ENCODE measurements at regions not wholly inside any gene's neighbourhood (a gene's known extent, or its start where the extent isn't known, plus 50 kb on each side); places are given as distances from the start of the nearest gene placed in this dataset.

GRCh38 chr15:47548986-47549385 is 168.3 kb upstream of the SEMA6D start:
- Histone ChIP-seq H3K79me2 (ENCODE audit: insufficient read depth, low read length) (no peaks in the 10 kb centered on the region), H3K4me3 (replicated peaks in 1 of 3; ENCODE audit: insufficient read depth in 1 of 3, low read depth in 2 of 3, low read length in 3 of 3) (no peak overlapping the region), H3K9me3 (ENCODE audit: low read length) (peaks cover 73% of the 10 kb centered on the region), H4K20me1 (ENCODE audit: insufficient read depth, low read length) (no peaks in the 10 kb centered on the region), H3K9ac (ENCODE audit: insufficient read depth, low read depth, low read length) (no peak overlapping the region), H2AFZ (ENCODE audit: low read length) (no peak overlapping the region), H3K27me3 (ENCODE audit: control insufficient read depth in 1 of 2, insufficient read depth in 2 of 2, low read length in 2 of 2) (no peaks in the 10 kb centered on the region), H3K4me2 (ENCODE audit: low read depth, low read length) (no peak overlapping the region), H3K36me3 (replicated peaks in 1 of 2; ENCODE audit: control insufficient read depth in 1 of 2, insufficient read depth in 2 of 2, low read length in 2 of 2) (no peaks in the 10 kb centered on the region), H3K27ac (ENCODE audit: extremely low read length, insufficient read depth, low read length) (no peak overlapping the region), H3K4me1 (ENCODE audit: insufficient read depth, low read length) (no peaks in the 10 kb centered on the region)
- no peak for ATAC-seq
- DNase-seq (ENCODE audit: low spot score): no peak
- FAIRE-seq: no peak
- WGBS (ENCODE audit: low lambda C conversion rate): 4% methylated on average over 3 of the region's 3 CpGs
- intact Hi-C loops (cut with micrococcal nuclease; ENCODE audit: unreplicated experiment): no loop called here
- POLR2A ChIA-PET: no interaction called here
- in situ Hi-C loops (cut with HindIII; ENCODE audit: extremely low pct_ligation_motif_present, low pct_unique_long_range_greater_than_20kb): no loop called here
- BruUV-seq (replicated peaks): no TSS peak
- CTCF ChIA-PET (ENCODE audit: low intra/inter-chr PET ratio, low total read pairs): no interaction called here
- TF ChIP-seq ZNF264 (CRISPR knock-in tag; IDR thresholded peaks at IDR 0.05) (no peak), NR2F2 (IDR thresholded peaks at IDR 0.05; ENCODE audit: borderline replicate concordance, low read depth) (no peak)

GRCh38 chr15:47551079-47551478 is 166.2 kb upstream of the SEMA6D start:
- in situ Hi-C loops (cut with HindIII; ENCODE audit: extremely low pct_ligation_motif_present, low pct_unique_long_range_greater_than_20kb) (no loop called here), intact Hi-C loops (cut with micrococcal nuclease; ENCODE audit: unreplicated experiment) (no loop called here)
- WGBS (ENCODE audit: low lambda C conversion rate): 5% methylated on average over 1 of the region's 1 CpG
- ChIA-PET POLR2A (no interaction called here), CTCF (ENCODE audit: low intra/inter-chr PET ratio, low total read pairs) (no interaction called here)
- no peak overlapping the region for H3K9ac ChIP-seq (ENCODE audit: insufficient read depth, low read depth, low read length)
- no peak overlapping the region for H3K27ac ChIP-seq (ENCODE audit: extremely low read length, insufficient read depth, low read length)
- ATAC-seq: no peak
- H3K79me2 ChIP-seq (ENCODE audit: insufficient read depth, low read length): no peaks in the 10 kb centered on the region
- DNase-seq (ENCODE audit: low spot score): no peak
- FAIRE-seq: no peak
- no peaks in the 10 kb centered on the region for H3K4me1 ChIP-seq (ENCODE audit: insufficient read depth, low read length)
- no peaks in the 10 kb centered on the region for H3K27me3 ChIP-seq (ENCODE audit: control insufficient read depth in 1 of 2, insufficient read depth in 2 of 2, low read length in 2 of 2)
- BruUV-seq (replicated peaks): no TSS peak
- TF ChIP-seq HNF1B (CRISPR knock-in tag; IDR thresholded peaks at IDR 0.05) (no peak), NR2F1 (CRISPR knock-in tag; IDR thresholded peaks at IDR 0.05) (no peak), ZNF121 (CRISPR knock-in tag; IDR thresholded peaks at IDR 0.05) (no peak), ZBTB20 (CRISPR knock-in tag; IDR thresholded peaks at IDR 0.05; ENCODE audit: borderline replicate concordance, low read depth) (no peak), ZNF101 (CRISPR knock-in tag; IDR thresholded peaks at IDR 0.05; ENCODE audit: borderline replicate concordance, low read depth) (no peak), PCBP2 (optimal IDR thresholded peaks at IDR 0.05; ENCODE audit: low read depth, low read length, poor library complexity, severe bottlenecking) (no peak), ATF5 (CRISPR knock-in tag; IDR thresholded peaks at IDR 0.05; ENCODE audit: low read depth) (no peak), POGZ (CRISPR knock-in tag; IDR thresholded peaks at IDR 0.05) (no peak), GMEB2 (CRISPR knock-in tag; IDR thresholded peaks at IDR 0.05; ENCODE audit: low read depth) (no peak), EEA1 (CRISPR knock-in tag; IDR thresholded peaks at IDR 0.05; ENCODE audit: borderline replicate concordance) (no peak), ZBTB26 (CRISPR knock-in tag; IDR thresholded peaks at IDR 0.05; ENCODE audit: borderline replicate concordance) (no peak), CENPX (CRISPR knock-in tag; IDR thresholded peaks at IDR 0.05) (no peak), SKI (IDR thresholded peaks at IDR 0.05; ENCODE audit: partially characterized antibody) (no peak)
- H2AFZ ChIP-seq (ENCODE audit: low read length): no peak overlapping the region
- H3K36me3 ChIP-seq (replicated peaks in 1 of 2; ENCODE audit: control insufficient read depth in 1 of 2, insufficient read depth in 2 of 2, low read length in 2 of 2): no peaks in the 10 kb centered on the region
- peaks cover 81% of the 10 kb centered on the region for H3K9me3 ChIP-seq (ENCODE audit: low read length)
- no peaks in the 10 kb centered on the region for H4K20me1 ChIP-seq (ENCODE audit: insufficient read depth, low read length)
- no peak overlapping the region for H3K4me2 ChIP-seq (ENCODE audit: low read depth, low read length)
- H3K4me3 ChIP-seq (replicated peaks in 1 of 3; ENCODE audit: insufficient read depth in 1 of 3, low read depth in 2 of 3, low read length in 3 of 3): no peak overlapping the region
